WTC11 (cell line): ENCODE measurements at regions not wholly inside any gene's neighbourhood (a gene's known extent, or its start where the extent isn't known, plus 50 kb on each side); places are given as distances from the start of the nearest gene placed in this dataset.

Experiments used
- ATAC-seq: fragments of 200-7000 bp; cut with Tn5 transposase; 2 replicates; pipeline ENCODE4 v1.10.0; 2021; ENCODE audit warnings: mild to moderate bottlenecking, moderate library complexity
- CTCF ChIA-PET: fragments of 300-600 bp; sonication (Branson Sonifier 250); formaldehyde crosslinking; loops from one replicate; lab custom pipeline; 2021; ENCODE audit warnings: antibody characterized with exemption; lab: Charles Lee
- POLR2A ChIA-PET: fragments of 350-600 bp; sonication (Branson Sonifier 250); formaldehyde crosslinking; loops from one replicate; lab custom pipeline; 2021; ENCODE audit warnings: antibody characterized with exemption; lab: Charles Lee
- DNase-seq: peaks from one replicate; pipeline ENCODE4 v3.0.0; 2021; ENCODE audit warnings: low spot score
- H3K27ac Mint-ChIP-seq: 2 replicates; pipeline ENCODE4 v1.8.0; 2021; ENCODE audit warnings: mixed read lengths
- H3K27me3 Mint-ChIP-seq: 2 replicates; pipeline ENCODE4 v1.8.0; 2021; ENCODE audit warnings: low read depth, mild to moderate bottlenecking, moderate library complexity, mixed read lengths
- H3K36me3 Mint-ChIP-seq: 2 replicates; pipeline ENCODE4 v1.8.0; 2021; ENCODE audit warnings: mixed read lengths
- H3K4me1 Mint-ChIP-seq: 2 replicates; pipeline ENCODE4 v1.8.0; 2022; ENCODE audit warnings: mixed read lengths
- H3K4me3 Mint-ChIP-seq: 2 replicates; pipeline ENCODE4 v1.8.0; 2021; ENCODE audit warnings: mild to moderate bottlenecking, moderate library complexity, mixed read lengths
- H3K9me3 Mint-ChIP-seq: 2 replicates; pipeline ENCODE4 v1.8.0; 2021; ENCODE audit warnings: mixed read lengths
- CBFB ChIP-seq: sonication (generic); formaldehyde crosslinking; IDR thresholded peaks from 2 replicates; pipeline ENCODE4 v1.8.1; 2022; ENCODE audit warnings: mild to moderate bottlenecking, low read depth, missing genetic modification reagents
- CREB1 ChIP-seq: sonication (generic); formaldehyde crosslinking; IDR thresholded peaks from 2 replicates; pipeline ENCODE4 v1.8.0; 2023; ENCODE audit warnings: mild to moderate bottlenecking, missing genetic modification reagents
- CREM ChIP-seq: sonication (generic); formaldehyde crosslinking; IDR thresholded peaks from 2 replicates; pipeline ENCODE4 v1.8.1; 2022; ENCODE audit warnings: mild to moderate bottlenecking, missing genetic modification reagents, moderate library complexity
- CTCF ChIP-seq: fragments of 200-600 bp; IDR thresholded peaks from 2 replicates; pipeline ENCODE4 v1.8.0; 2022; ENCODE audit warnings: antibody characterized with exemption
- E2F1 ChIP-seq: sonication (generic); formaldehyde crosslinking; IDR thresholded peaks from 2 replicates; pipeline ENCODE4 v1.8.0; 2022; ENCODE audit warnings: mild to moderate bottlenecking, missing genetic modification reagents
- FOXP1 ChIP-seq: sonication (generic); formaldehyde crosslinking; IDR thresholded peaks from 2 replicates; pipeline ENCODE4 v1.8.0; 2022; ENCODE audit warnings: missing genetic modification reagents, mild to moderate bottlenecking, moderate library complexity, borderline replicate concordance
- GRHL2 ChIP-seq: fragments of 250-450 bp; sonication (Bioruptor Pico); IDR thresholded peaks from 2 replicates; pipeline ENCODE4 v1.8.0; 2022; ENCODE audit warnings: mild to moderate bottlenecking, moderate library complexity; ENCODE audit not compliant: insufficient replicate concordance, severe bottlenecking
- IRF2 ChIP-seq: sonication (generic); formaldehyde crosslinking; IDR thresholded peaks from 2 replicates; pipeline ENCODE4 v1.8.0; 2022; ENCODE audit warnings: low read depth, missing genetic modification reagents, borderline replicate concordance
- KAT7 ChIP-seq: sonication (generic); formaldehyde crosslinking; IDR thresholded peaks from 2 replicates; pipeline ENCODE4 v1.8.1; 2023; ENCODE audit warnings: missing genetic modification reagents, mild to moderate bottlenecking, borderline replicate concordance
- NR1H2 ChIP-seq: sonication (generic); formaldehyde crosslinking; IDR thresholded peaks from 2 replicates; pipeline ENCODE4 v1.9.0; 2021; ENCODE audit warnings: mild to moderate bottlenecking, moderate library complexity, missing genetic modification reagents
- PRDM15 ChIP-seq: sonication (generic); formaldehyde crosslinking; IDR thresholded peaks from 2 replicates; pipeline ENCODE4 v1.8.0; 2022; ENCODE audit warnings: missing genetic modification reagents
- SMAD4 ChIP-seq: sonication (generic); formaldehyde crosslinking; IDR thresholded peaks from 2 replicates; pipeline ENCODE4 v1.8.0; 2022; ENCODE audit warnings: mild to moderate bottlenecking, missing genetic modification reagents
- TEAD4 ChIP-seq: sonication (generic); formaldehyde crosslinking; IDR thresholded peaks from 2 replicates; pipeline ENCODE4 v1.8.0; 2022; ENCODE audit warnings: mild to moderate bottlenecking, missing genetic modification reagents
- TP53 ChIP-seq: sonication (generic); formaldehyde crosslinking; IDR thresholded peaks from 2 replicates; pipeline ENCODE4 v1.8.1; 2023; ENCODE audit warnings: mild to moderate bottlenecking, missing genetic modification reagents
- ZNF281 ChIP-seq: sonication (generic); formaldehyde crosslinking; IDR thresholded peaks from 2 replicates; pipeline ENCODE4 v1.8.0; 2023; ENCODE audit warnings: mild to moderate bottlenecking, missing genetic modification reagents
- ZNF425 ChIP-seq: fragments of 250-450 bp; sonication (Bioruptor Pico); conservative IDR thresholded peaks from 2 replicates; pipeline ENCODE4 v1.9.0; 2021; ENCODE audit warnings: mild to moderate bottlenecking
- TF ChIP-seq, protein P1 (sequence below): sonication (generic); formaldehyde crosslinking; IDR thresholded peaks from 2 replicates; pipeline ENCODE4 v1.8.0; 2023; ENCODE audit warnings: missing genetic modification reagents
- TF ChIP-seq, protein P2 (sequence below): fragments of 250-450 bp; sonication (Bioruptor Pico); IDR thresholded peaks from 2 replicates; pipeline ENCODE4 v1.9.0; 2021; ENCODE audit warnings: mild to moderate bottlenecking

DNA sequence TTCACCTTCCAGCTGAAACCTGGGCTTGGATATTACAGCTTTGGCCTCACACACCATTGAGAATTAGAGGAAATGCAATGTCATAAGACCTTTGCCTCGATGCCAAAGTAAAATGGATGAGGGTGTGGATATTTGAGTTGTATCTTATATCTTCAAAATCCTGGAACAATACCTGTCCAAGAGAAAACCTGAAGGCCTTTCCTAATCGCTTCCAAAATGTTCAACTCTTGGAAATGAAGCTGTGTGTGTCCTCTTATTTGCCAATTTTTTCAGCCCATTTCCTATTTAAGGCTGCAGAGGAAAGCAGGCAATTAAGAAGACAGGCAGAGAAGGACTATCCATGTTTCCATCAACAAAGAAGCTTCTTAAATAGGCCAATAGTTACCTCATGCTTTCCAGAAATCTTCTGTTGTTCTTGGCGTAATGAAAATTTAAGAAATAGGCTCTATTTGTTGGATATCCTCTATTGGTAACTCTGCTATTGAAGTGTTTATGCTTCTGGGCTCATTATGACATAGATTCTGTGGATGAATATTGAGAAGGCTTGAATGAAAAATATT, 99.5 kb upstream of the ZBTB20 start:
- Mint-ChIP-seq H3K4me3 (no peak overlapping the region), H3K4me1 (peaks cover 3% of the 10 kb centered on the region)
- TF ChIP-seq SMAD4 (CRISPR knock-in tag), result no peak
- no peak for TF ChIP-seq IRF2 (CRISPR knock-in tag)
- TF ChIP-seq GRHL2, result no peak
- TF ChIP-seq NR1H2 (CRISPR knock-in tag), result no peak
- no peak for TF ChIP-seq PRDM15
- no peak for TF ChIP-seq E2F1 (CRISPR knock-in tag)
- TF ChIP-seq FOXP1, result no peak
- TF ChIP-seq CREM (CRISPR knock-in tag), result no peak
- no peak for TF ChIP-seq KAT7 (CRISPR knock-in tag)
- TF ChIP-seq, all 79 proteins: peak for 0
- ATAC-seq, result no peak
- no peaks in the 10 kb centered on the region for H3K36me3 Mint-ChIP-seq
- DNase-seq, result no peak
- ChIA-PET CTCF (no interaction called here), POLR2A (no interaction called here)
- no peak overlapping the region for H3K27ac Mint-ChIP-seq
- H3K9me3 Mint-ChIP-seq, result peaks cover 8% of the 10 kb centered on the region
- H3K27me3 Mint-ChIP-seq, result no peaks in the 10 kb centered on the region

DNA sequence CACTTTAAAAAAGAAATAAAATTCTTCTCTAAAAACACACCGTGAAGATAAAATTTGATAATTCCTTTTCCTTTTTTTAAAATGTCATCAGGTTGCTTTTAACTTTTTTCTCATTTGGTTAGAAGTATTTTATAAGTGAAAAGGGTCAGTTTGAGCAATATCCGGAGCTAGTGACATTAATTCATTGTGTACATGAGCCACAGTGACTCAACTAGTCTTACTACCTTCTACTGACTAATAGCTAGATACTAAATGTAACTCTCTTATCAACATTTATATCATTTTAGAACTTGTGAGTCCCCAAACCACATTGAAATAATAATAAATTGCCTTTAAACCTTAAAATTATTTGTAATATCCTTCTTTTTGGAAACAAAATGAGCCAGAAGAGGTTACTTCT, 101.2 kb upstream of the ZBTB20 start:
- POLR2A ChIA-PET, result interaction anchor here (1.0 kb wide), 1 partner anchor 376 kb away, joined by 3 read pairs; no protein-coding TSS in a partner anchor
- H3K4me1 Mint-ChIP-seq, result peaks cover 3% of the 10 kb centered on the region
- no peak for ATAC-seq
- no peaks in the 10 kb centered on the region for H3K27me3 Mint-ChIP-seq
- H3K27ac Mint-ChIP-seq, result no peak overlapping the region
- H3K4me3 Mint-ChIP-seq, result no peak overlapping the region
- peaks cover 7% of the 10 kb centered on the region for H3K9me3 Mint-ChIP-seq
- CTCF ChIA-PET, result no interaction called here
- no peaks in the 10 kb centered on the region for H3K36me3 Mint-ChIP-seq
- DNase-seq, result no peak
- no peak for TF ChIP-seq ZNF425 (CRISPR knock-in tag)

DNA sequence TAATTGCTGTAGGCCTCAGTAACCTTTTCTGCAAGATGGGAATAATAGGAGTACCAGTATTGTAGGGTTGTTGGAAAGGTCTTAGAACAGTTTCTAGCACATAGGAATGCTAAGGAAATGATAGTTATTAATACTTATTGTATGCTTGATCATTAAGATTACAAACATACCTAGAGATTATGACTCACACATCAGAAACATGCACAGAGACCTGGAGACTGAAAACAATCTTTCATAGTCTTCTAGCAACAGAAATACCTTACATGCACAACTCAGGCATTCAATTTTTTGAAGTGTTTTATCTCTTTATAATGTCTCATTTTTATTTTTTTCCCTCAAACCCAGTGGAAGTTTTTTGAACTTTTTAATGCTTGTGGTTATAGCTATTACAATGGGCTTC, 104.4 kb upstream of the ZBTB20 start:
- no peak for DNase-seq
- Mint-ChIP-seq H3K4me1 (peaks cover 7% of the 10 kb centered on the region), H3K36me3 (no peaks in the 10 kb centered on the region), H3K9me3 (peaks cover 15% of the 10 kb centered on the region), H3K27me3 (no peaks in the 10 kb centered on the region), H3K4me3 (no peak overlapping the region), H3K27ac (no peak overlapping the region)
- ChIA-PET POLR2A (no interaction called here), CTCF (no interaction called here)
- no peak for ATAC-seq
- TF ChIP-seq CTCF, result no peak
- TF ChIP-seq, protein P1, sequence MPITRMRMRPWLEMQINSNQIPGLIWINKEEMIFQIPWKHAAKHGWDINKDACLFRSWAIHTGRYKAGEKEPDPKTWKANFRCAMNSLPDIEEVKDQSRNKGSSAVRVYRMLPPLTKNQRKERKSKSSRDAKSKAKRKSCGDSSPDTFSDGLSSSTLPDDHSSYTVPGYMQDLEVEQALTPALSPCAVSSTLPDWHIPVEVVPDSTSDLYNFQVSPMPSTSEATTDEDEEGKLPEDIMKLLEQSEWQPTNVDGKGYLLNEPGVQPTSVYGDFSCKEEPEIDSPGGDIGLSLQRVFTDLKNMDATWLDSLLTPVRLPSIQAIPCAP (CRISPR knock-in tag), result no peak
- TF ChIP-seq CREB1 (CRISPR knock-in tag), result no peak
- no peak for TF ChIP-seq TEAD4 (CRISPR knock-in tag)
- TF ChIP-seq ZNF281, result no peak
- no peak for TF ChIP-seq CBFB (CRISPR knock-in tag)
- TF ChIP-seq SMAD4 (CRISPR knock-in tag), result no peak
- TF ChIP-seq TP53 (CRISPR knock-in tag), result no peak
- TF ChIP-seq, protein P2, sequence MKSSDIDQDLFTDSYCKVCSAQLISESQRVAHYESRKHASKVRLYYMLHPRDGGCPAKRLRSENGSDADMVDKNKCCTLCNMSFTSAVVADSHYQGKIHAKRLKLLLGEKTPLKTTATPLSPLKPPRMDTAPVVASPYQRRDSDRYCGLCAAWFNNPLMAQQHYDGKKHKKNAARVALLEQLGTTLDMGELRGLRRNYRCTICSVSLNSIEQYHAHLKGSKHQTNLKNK (CRISPR knock-in tag), result no peak
